Upper lobe of left lung (tissue), 6 donors: ENCODE measurements at regions not wholly inside any gene's neighbourhood (a gene's known extent, or its start where the extent isn't known, plus 50 kb on each side); places are given as distances from the start of the nearest gene placed in this dataset.
"Not testable (repeated sequence)": the region's sequence is repeated elsewhere in the genome, so short reads cannot be mapped to it uniquely, and the experiment has no call there.

Experiments
- ATAC-seq, 2 donors: fragments of 200-7000 bp; cut with Tn5 transposase; one replicate each; pipeline ENCODE4 v1.9.1; 2022; ENCODE audit warnings: mild to moderate bottlenecking in 2 of 2, moderate library complexity in 2 of 2; ENCODE audit not compliant: low FRiP score in 2 of 2
- DNase-seq, 2 donors: peaks; one replicate each; pipeline ENCODE4 v3.0.0-alpha.2; 2019 to 2020
- H3K27ac ChIP-seq, 4 donors: fragments of 200-600 bp; sonication (generic); one replicate each; pipeline ENCODE4 v1.5.1; 2016 to 2019
- H3K27me3 ChIP-seq, 4 donors: fragments of 200-600 bp; sonication (generic); one replicate each; pipeline ENCODE4 v1.5.1; 2017 to 2019
- H3K36me3 ChIP-seq, 4 donors: fragments of 200-600 bp; sonication (generic); one replicate each; pipeline ENCODE4 v1.5.1; 2016 to 2019
- H3K4me1 ChIP-seq, 4 donors: fragments of 200-600 bp; sonication (generic); one replicate each; pipeline ENCODE4 v1.5.1; 2018 to 2019
- H3K4me3 ChIP-seq, 4 donors: fragments of 200-600 bp; sonication (generic); one replicate each; pipeline ENCODE4 v1.5.1; 2017 to 2019; ENCODE audit warnings: mild to moderate bottlenecking in 2 of 4, moderate library complexity in 1 of 4
- H3K9me3 ChIP-seq, 4 donors: fragments of 200-600 bp; sonication (generic); one replicate each; pipeline ENCODE4 v1.5.1; 2018 to 2019
- EP300 ChIP-seq, 4 donors: sonication (generic); formaldehyde crosslinking; IDR thresholded peaks; one replicate each; pipeline ENCODE4 v1.5.1; 2017; ENCODE audit warnings: antibody characterized with exemption in 4 of 4, control low read depth in 2 of 4
- POLR2A ChIP-seq, 4 donors: fragments of 450-650 bp; IDR thresholded peaks; one replicate each; pipeline ENCODE4 v1.5.1; 2016 to 2017; ENCODE audit warnings: antibody characterized with exemption in 4 of 4, mild to moderate bottlenecking in 2 of 4
- POLR2AphosphoS5 ChIP-seq, 2 donors: sonication (generic); formaldehyde crosslinking; IDR thresholded peaks; one replicate each; pipeline ENCODE4 v1.5.1; 2017; ENCODE audit warnings: antibody characterized with exemption in 2 of 2
- WGBS, 2 donors: methylation state at CpG; one replicate each; pipeline ENCODE4 v1.1.5; 2017 to 2018; 5-methylcytosine and 5-hydroxymethylcytosine counted together
- TF ChIP-seq, protein P1 (sequence below), 6 experiments: fragments of 450-650 bp in 4 of 6; fragments of 200-600 bp in 2 of 6; sonication (generic) in 2 of 6; IDR thresholded peaks; one replicate each; pipeline ENCODE4 v1.5.1; 2016 to 2019; ENCODE audit warnings: antibody characterized with exemption in 6 of 6
- donor health status: DM: no; HTN: no; CAD: no; lungs with moderate emphysema.
- donor health status: DM: no; HTN: yes; CAD: no; lungs with severe emphysema.

DNA sequence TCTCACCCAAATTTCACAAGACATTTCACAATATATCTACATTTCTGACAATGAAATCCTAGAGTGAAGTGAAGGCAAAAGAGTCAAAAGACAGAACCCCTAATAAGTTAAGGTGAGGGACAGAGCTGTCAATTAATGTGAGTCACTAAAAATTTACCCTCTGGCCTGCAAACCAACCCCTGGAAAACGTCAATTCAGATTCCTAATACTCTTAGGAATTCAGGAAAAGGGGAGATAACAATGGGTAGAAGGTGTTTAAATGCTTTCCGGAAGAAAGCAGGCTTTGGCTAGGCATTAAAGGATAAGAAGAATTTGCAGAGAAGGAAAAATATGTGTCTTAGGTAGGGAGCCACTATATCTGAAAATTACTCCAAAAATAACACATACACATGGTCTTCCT lies 299.6 kb downstream of the INHBA start:
- 68 to 75% methylated on average over 2 of the region's 2 CpGs for WGBS, 2 donors
- no peak overlapping the region for H3K4me3 ChIP-seq

DNA sequence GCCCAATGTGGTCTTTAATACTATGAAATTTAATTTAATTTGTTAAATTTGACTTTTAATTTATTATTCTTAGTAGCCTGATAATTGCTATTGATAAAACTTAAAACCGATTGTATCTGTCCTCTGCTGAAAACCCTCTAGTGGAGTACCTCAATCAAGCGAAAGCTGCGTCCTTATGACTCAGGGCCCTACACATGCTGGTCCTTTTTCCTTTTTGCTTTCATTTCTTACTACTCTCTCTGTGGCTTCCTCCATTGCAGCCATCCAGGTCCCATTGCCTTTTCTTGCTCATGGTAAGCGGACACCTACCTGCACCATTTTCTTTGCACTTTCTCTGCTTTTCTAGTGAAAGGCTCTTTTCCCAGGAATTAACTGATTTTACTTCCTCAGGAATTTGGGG lies 301.1 kb downstream of the INHBA start:
- H3K9me3 ChIP-seq = no peaks in the 10 kb centered on the region
- no peak for ATAC-seq
- WGBS, 2 donors = 46 to 91% methylated on average over 4 of the region's 4 CpGs
- no peak overlapping the region for H3K27ac ChIP-seq
- H3K27me3 ChIP-seq = no peaks in the 10 kb centered on the region
- TF ChIP-seq, protein P1, sequence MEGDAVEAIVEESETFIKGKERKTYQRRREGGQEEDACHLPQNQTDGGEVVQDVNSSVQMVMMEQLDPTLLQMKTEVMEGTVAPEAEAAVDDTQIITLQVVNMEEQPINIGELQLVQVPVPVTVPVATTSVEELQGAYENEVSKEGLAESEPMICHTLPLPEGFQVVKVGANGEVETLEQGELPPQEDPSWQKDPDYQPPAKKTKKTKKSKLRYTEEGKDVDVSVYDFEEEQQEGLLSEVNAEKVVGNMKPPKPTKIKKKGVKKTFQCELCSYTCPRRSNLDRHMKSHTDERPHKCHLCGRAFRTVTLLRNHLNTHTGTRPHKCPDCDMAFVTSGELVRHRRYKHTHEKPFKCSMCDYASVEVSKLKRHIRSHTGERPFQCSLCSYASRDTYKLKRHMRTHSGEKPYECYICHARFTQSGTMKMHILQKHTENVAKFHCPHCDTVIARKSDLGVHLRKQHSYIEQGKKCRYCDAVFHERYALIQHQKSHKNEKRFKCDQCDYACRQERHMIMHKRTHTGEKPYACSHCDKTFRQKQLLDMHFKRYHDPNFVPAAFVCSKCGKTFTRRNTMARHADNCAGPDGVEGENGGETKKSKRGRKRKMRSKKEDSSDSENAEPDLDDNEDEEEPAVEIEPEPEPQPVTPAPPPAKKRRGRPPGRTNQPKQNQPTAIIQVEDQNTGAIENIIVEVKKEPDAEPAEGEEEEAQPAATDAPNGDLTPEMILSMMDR (IDR thresholded peaks at IDR 0.05) = no peak
- TF ChIP-seq EP300 (IDR thresholded peaks at IDR 0.05) = no peak
- TF ChIP-seq POLR2A (IDR thresholded peaks at IDR 0.05) = no peak
- TF ChIP-seq POLR2AphosphoS5 (IDR thresholded peaks at IDR 0.05) = no peak
- no peaks in the 10 kb centered on the region for H3K36me3 ChIP-seq
- no peaks in the 10 kb centered on the region for H3K4me1 ChIP-seq
- DNase-seq = no peak
- H3K4me3 ChIP-seq = no peak overlapping the region

More for the DNA sequence above, 299.6 kb downstream of the INHBA start:
- ATAC-seq (no peak), DNase-seq (no peak)
- Histone ChIP-seq H3K9me3 (no peaks in the 10 kb centered on the region), H3K4me1 (no peaks in the 10 kb centered on the region), H3K27ac (no peak overlapping the region), H3K27me3 (no peaks in the 10 kb centered on the region), H3K36me3 (no peaks in the 10 kb centered on the region)
- TF ChIP-seq POLR2AphosphoS5 (IDR thresholded peaks at IDR 0.05) (no peak), POLR2A (IDR thresholded peaks at IDR 0.05) (no peak), EP300 (IDR thresholded peaks at IDR 0.05) (no peak)
- TF ChIP-seq, protein P1 (IDR thresholded peaks at IDR 0.05) = no peak

DNA sequence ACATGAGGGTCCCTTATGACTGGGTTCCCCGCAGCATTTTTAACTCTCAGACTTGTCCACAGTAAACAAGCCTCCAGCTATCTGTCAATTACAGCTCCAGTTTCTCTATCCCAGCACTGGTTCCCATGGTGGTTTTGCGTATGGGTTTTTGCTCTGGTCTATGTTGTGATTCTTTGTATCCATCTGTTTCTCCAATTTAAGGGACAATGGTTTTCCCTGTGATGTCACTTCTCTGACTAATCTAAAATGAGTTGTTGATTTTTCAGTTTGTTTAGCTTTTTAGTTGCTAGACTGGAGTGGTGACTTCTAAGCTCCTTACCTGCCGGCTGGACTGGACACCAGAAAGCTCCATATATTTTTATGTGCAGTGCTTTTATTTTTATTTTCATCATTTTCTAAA lies 303.7 kb downstream of the INHBA start:
- DNase-seq (no peak), ATAC-seq (no peak)
- Histone ChIP-seq H3K27me3 (no peaks in the 10 kb centered on the region), H3K4me3 (no peak overlapping the region), H3K36me3 (no peaks in the 10 kb centered on the region), H3K9me3 (no peaks in the 10 kb centered on the region), H3K27ac (no peak overlapping the region), H3K4me1 (no peaks in the 10 kb centered on the region)
- no peak for TF ChIP-seq EP300 (IDR thresholded peaks at IDR 0.05)
- TF ChIP-seq POLR2A (IDR thresholded peaks at IDR 0.05) = no peak
- TF ChIP-seq, protein P1 (IDR thresholded peaks at IDR 0.05) = no peak
- TF ChIP-seq POLR2AphosphoS5 (IDR thresholded peaks at IDR 0.05) = no peak
- 88 to 93% methylated on average over 3 of the region's 3 CpGs for WGBS, 2 donors

DNA sequence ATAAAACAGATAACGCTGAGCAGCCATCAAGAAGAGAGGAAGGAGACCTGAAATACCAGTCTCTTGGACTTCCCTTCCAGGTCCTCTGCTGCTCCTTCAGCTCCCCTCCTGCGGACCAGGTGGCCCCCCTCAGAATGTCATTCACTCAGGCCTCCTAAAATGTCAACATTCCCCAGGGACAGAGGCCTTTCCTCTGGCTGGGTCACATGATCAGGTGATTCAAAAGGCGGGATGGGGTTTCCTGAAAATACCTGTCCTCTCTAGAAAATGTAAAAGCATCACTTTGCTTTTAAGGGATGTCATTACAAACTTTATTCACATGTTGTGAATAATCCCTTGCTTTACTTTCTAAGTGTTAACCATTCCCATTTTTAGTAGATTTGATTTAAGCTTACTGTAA lies 311.1 kb downstream of the INHBA start:
- no peak for DNase-seq
- Histone ChIP-seq H3K4me1 (no peaks in the 10 kb centered on the region), H3K9me3 (no peaks in the 10 kb centered on the region), H3K36me3 (no peaks in the 10 kb centered on the region), H3K27me3 (no peaks in the 10 kb centered on the region), H3K27ac (no peak overlapping the region), H3K4me3 (no peak overlapping the region)
- ATAC-seq = no peak
- WGBS, 2 donors = 66 to 68% methylated on average over 3 of the region's 3 CpGs
- TF ChIP-seq, protein P1 (IDR thresholded peaks at IDR 0.05) = no peak
- TF ChIP-seq EP300 (IDR thresholded peaks at IDR 0.05) = no peak

DNA sequence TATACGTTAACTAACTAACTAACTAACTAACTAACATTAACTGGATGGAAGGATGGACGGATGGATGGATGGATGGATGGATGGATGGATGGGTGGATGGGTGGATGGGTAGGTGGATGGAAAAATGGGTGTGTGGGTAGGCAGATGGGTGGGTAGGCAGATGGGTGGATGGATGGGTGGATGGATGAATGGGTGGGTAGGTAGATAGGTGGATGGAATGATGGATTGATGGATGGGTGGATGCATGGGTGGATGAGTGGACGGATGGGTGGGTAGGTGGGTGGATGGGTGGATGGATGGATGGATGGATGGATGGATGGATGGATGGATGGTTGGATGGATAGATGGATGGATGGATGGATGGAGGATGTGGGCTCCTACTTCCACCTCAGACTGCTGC lies 314.0 kb downstream of the INHBA start:
- H3K4me1 ChIP-seq, ATAC-seq, H3K27me3 ChIP-seq, H3K27ac ChIP-seq, H3K9me3 ChIP-seq, H3K36me3 ChIP-seq, DNase-seq, H3K4me3 ChIP-seq: not testable (repeated sequence)
- 58 to 89% methylated on average over 3 of the region's 3 CpGs for WGBS, 2 donors
